ENCODE measurements at regions not wholly inside any gene's neighbourhood (a gene's known extent, or its start where the extent isn't known, plus 50 kb on each side); places are given as distances from the start of the nearest gene placed in this dataset.

GRCh38 chr2:65991381-65992197, 443.3 kb upstream of the MEIS1 start:
- TF ChIP-seq NFIC (IDR thresholded peaks at IDR 0.05), result no peak

GRCh38 chr2:65985986-65986385, 448.9 kb upstream of the MEIS1 start:
- TF ChIP-seq TEAD4 (IDR thresholded peaks at IDR 0.05) (no peak), USF1 (IDR thresholded peaks at IDR 0.05) (no peak), CEBPB (IDR thresholded peaks at IDR 0.05) (no peak), RAD21 (IDR thresholded peaks at IDR 0.05; ENCODE audit: low read depth) (no peak), TCF12 (IDR thresholded peaks at IDR 0.05; ENCODE audit: low read depth) (no peak), EGR1 (IDR thresholded peaks at IDR 0.05) (no peak), MAX (IDR thresholded peaks at IDR 0.05) (no peak), YY1 (IDR thresholded peaks at IDR 0.05; ENCODE audit: low read depth) (no peak), EP300 (IDR thresholded peaks at IDR 0.05; ENCODE audit: borderline replicate concordance) (no peak), ZBTB7A (IDR thresholded peaks at IDR 0.05; ENCODE audit: low read depth) (no peak), NFIC (IDR thresholded peaks at IDR 0.05) (no peak), TAF1 (IDR thresholded peaks at IDR 0.05; ENCODE audit: low read depth) (no peak), CREB1 (IDR thresholded peaks at IDR 0.05; ENCODE audit: low read depth) (no peak), FOXM1 (IDR thresholded peaks at IDR 0.05; ENCODE audit: borderline replicate concordance, low read depth) (no peak), REST (IDR thresholded peaks at IDR 0.05; ENCODE audit: low read depth) (no peak)

GRCh38 chr2:65980531-65980930, 454.4 kb upstream of the MEIS1 start:
- TF ChIP-seq TEAD4 (IDR thresholded peaks at IDR 0.05) (no peak), RAD21 (IDR thresholded peaks at IDR 0.05; ENCODE audit: low read depth) (no peak)

- TF ChIP-seq TEAD4 (IDR thresholded peaks at IDR 0.05) (no peak), ZBTB7A (IDR thresholded peaks at IDR 0.05; ENCODE audit: low read depth) (no peak), RAD21 (IDR thresholded peaks at IDR 0.05; ENCODE audit: low read depth) (no peak), NFIC (IDR thresholded peaks at IDR 0.05) (no peak)
These were observed 455.5 kb upstream of the MEIS1 start for GRCh38 chr2:65979446-65979845.

GRCh38 chr2:65974067-65974723, 460.7 kb upstream of the MEIS1 start:
- TF ChIP-seq RAD21 (IDR thresholded peaks at IDR 0.05; ENCODE audit: low read depth) (peak; percentile 41), EP300 (IDR thresholded peaks at IDR 0.05; ENCODE audit: borderline replicate concordance) (no peak)

- TF ChIP-seq USF1 (IDR thresholded peaks at IDR 0.05), result no peak
- TF ChIP-seq TCF12 (IDR thresholded peaks at IDR 0.05; ENCODE audit: low read depth), result no peak
- TF ChIP-seq FOXM1 (IDR thresholded peaks at IDR 0.05; ENCODE audit: borderline replicate concordance, low read depth), result no peak
- no peak for TF ChIP-seq TAF1 (IDR thresholded peaks at IDR 0.05; ENCODE audit: low read depth)
- TF ChIP-seq CEBPB (IDR thresholded peaks at IDR 0.05), result no peak
- no peak for TF ChIP-seq NFIC (IDR thresholded peaks at IDR 0.05)
- no peak for TF ChIP-seq EGR1 (IDR thresholded peaks at IDR 0.05)
- TF ChIP-seq TEAD4 (IDR thresholded peaks at IDR 0.05), result no peak
These were observed 465.8 kb upstream of the MEIS1 start for GRCh38 chr2:65969161-65969560.

- TF ChIP-seq EGR1 (IDR thresholded peaks at IDR 0.05) (no peak), ZBTB7A (IDR thresholded peaks at IDR 0.05; ENCODE audit: low read depth) (no peak), YY1 (IDR thresholded peaks at IDR 0.05; ENCODE audit: low read depth) (no peak), TEAD4 (IDR thresholded peaks at IDR 0.05) (no peak), REST (IDR thresholded peaks at IDR 0.05; ENCODE audit: low read depth) (no peak), CREB1 (IDR thresholded peaks at IDR 0.05; ENCODE audit: low read depth) (no peak), CEBPB (IDR thresholded peaks at IDR 0.05) (no peak), NFIC (IDR thresholded peaks at IDR 0.05) (no peak), EP300 (IDR thresholded peaks at IDR 0.05; ENCODE audit: borderline replicate concordance) (no peak), TAF1 (IDR thresholded peaks at IDR 0.05; ENCODE audit: low read depth) (no peak), TCF12 (IDR thresholded peaks at IDR 0.05; ENCODE audit: low read depth) (no peak), RAD21 (IDR thresholded peaks at IDR 0.05; ENCODE audit: low read depth) (no peak), USF1 (IDR thresholded peaks at IDR 0.05) (no peak), FOXM1 (IDR thresholded peaks at IDR 0.05; ENCODE audit: borderline replicate concordance, low read depth) (no peak), MAX (IDR thresholded peaks at IDR 0.05) (no peak)
These were observed 474.0 kb upstream of the MEIS1 start for GRCh38 chr2:65960953-65961352.
